ENCODE measurements at regions not wholly inside any gene's neighbourhood (a gene's known extent, or its start where the extent isn't known, plus 50 kb on each side); places are given as distances from the start of the nearest gene placed in this dataset.

GRCh38 chr3:117059067-117059955, 349.7 kb downstream of the TUSC7 start:
- Histone ChIP-seq H3K4me2 (no peak overlapping the region), H4K20me1 (no peaks in the 10 kb centered on the region), H3K36me3 (no peaks in the 10 kb centered on the region), H3K9ac (no peak overlapping the region), H3K27me3 (no peaks in the 10 kb centered on the region), H3K9me3 (replicated peaks in 1 of 11) (peaks cover 0 to 8% (median 6%) of the 10 kb centered on the region in 11 experiments; a peak in 7 of 22 replicates), H3K27ac (no peak overlapping the region), H3K4me3 (no peak overlapping the region), H3K4me1 (peaks cover 8 to 35% (median 22%) of the 10 kb centered on the region in 10 experiments; a peak in 18 of 20 replicates)
- no peak for TF ChIP-seq Cebpa-rat (IDR thresholded peaks at IDR 0.05)

- Histone ChIP-seq H3K4me2 (no peak overlapping the region), H3K4me1 (peaks cover 6 to 31% (median 18%) of the 10 kb centered on the region in 10 experiments; a peak in 18 of 20 replicates), H4K20me1 (no peaks in the 10 kb centered on the region), H3K36me3 (no peaks in the 10 kb centered on the region), H3K9ac (no peak overlapping the region), H3K9me3 (replicated peaks in 1 of 11) (peaks cover 0 to 8% (median 6%) of the 10 kb centered on the region in 11 experiments; a peak in 7 of 22 replicates), H3K27me3 (no peaks in the 10 kb centered on the region), H3K27ac (no peak overlapping the region), H3K4me3 (no peak overlapping the region)
- TF ChIP-seq Cebpa-rat (IDR thresholded peaks at IDR 0.05): no peak
Observed at GRCh38 chr3:117059956-117060270, 350.3 kb downstream of the TUSC7 start.

- TF ChIP-seq Cebpa-rat (IDR thresholded peaks at IDR 0.05): no peak
Observed at GRCh38 chr3:117063930-117064329, 354.4 kb downstream of the TUSC7 start.

GRCh38 chr3:117068301-117068700, 358.7 kb downstream of the TUSC7 start:
- Histone ChIP-seq H3K4me2 (no peak overlapping the region), H4K20me1 (no peaks in the 10 kb centered on the region), H3K27ac (no peak overlapping the region), H3K9ac (no peak overlapping the region), H3K4me3 (no peak overlapping the region), H3K9me3 (replicated peaks in 1 of 11) (no peaks in the 10 kb centered on the region), H3K27me3 (no peaks in the 10 kb centered on the region), H3K36me3 (no peaks in the 10 kb centered on the region), H3K4me1 (peaks cover 0 to 11% (median 0%) of the 10 kb centered on the region in 10 experiments; a peak in 3 of 20 replicates)
- no peak for TF ChIP-seq Cebpa-rat (IDR thresholded peaks at IDR 0.05)

More at GRCh38 chr3:117063930-117064329, 354.4 kb downstream of the TUSC7 start:
- H3K9ac ChIP-seq: no peak overlapping the region
- no peak overlapping the region for H3K27ac ChIP-seq
- no peak overlapping the region for H3K4me3 ChIP-seq
- no peaks in the 10 kb centered on the region for H3K36me3 ChIP-seq
- no peaks in the 10 kb centered on the region for H3K9me3 ChIP-seq (replicated peaks in 1 of 11)
- no peaks in the 10 kb centered on the region for H3K27me3 ChIP-seq
- peak overlapping the region in 2 of 11 experiments; percentile 0 to 10; a peak in 1 of 22 replicates for H3K4me2 ChIP-seq
- no peaks in the 10 kb centered on the region for H4K20me1 ChIP-seq
- peaks cover 0 to 11% (median 0%) of the 10 kb centered on the region in 10 experiments; a peak in 3 of 20 replicates for H3K4me1 ChIP-seq

GRCh38 chr3:117074826-117075225, 365.2 kb downstream of the TUSC7 start:
- H3K4me3 ChIP-seq: no peak overlapping the region
- H3K27ac ChIP-seq: no peak overlapping the region
- H3K4me1 ChIP-seq: no peaks in the 10 kb centered on the region
- no peaks in the 10 kb centered on the region for H3K36me3 ChIP-seq
- H3K4me2 ChIP-seq: no peak overlapping the region
- H4K20me1 ChIP-seq: no peaks in the 10 kb centered on the region
- TF ChIP-seq Cebpa-rat (IDR thresholded peaks at IDR 0.05): no peak
- no peaks in the 10 kb centered on the region for H3K9me3 ChIP-seq (replicated peaks in 1 of 11)
- H3K27me3 ChIP-seq: no peaks in the 10 kb centered on the region
- no peak overlapping the region for H3K9ac ChIP-seq

GRCh38 chr3:117079997-117080396, 370.4 kb downstream of the TUSC7 start:
- TF ChIP-seq Cebpa-rat (IDR thresholded peaks at IDR 0.05): no peak
- Histone ChIP-seq H4K20me1 (no peaks in the 10 kb centered on the region), H3K36me3 (no peaks in the 10 kb centered on the region), H3K4me3 (no peak overlapping the region), H3K9me3 (replicated peaks in 1 of 11) (peaks cover 0 to 7% (median 0%) of the 10 kb centered on the region in 11 experiments; a peak in 1 of 22 replicates), H3K9ac (no peak overlapping the region), H3K27me3 (no peaks in the 10 kb centered on the region), H3K27ac (no peak overlapping the region), H3K4me1 (peaks cover 0 to 12% (median 0%) of the 10 kb centered on the region in 10 experiments; a peak in 3 of 20 replicates), H3K4me2 (no peak overlapping the region)

GRCh38 chr3:117080872-117081271, 371.3 kb downstream of the TUSC7 start:
- TF ChIP-seq Cebpa-rat (IDR thresholded peaks at IDR 0.05): no peak
- Histone ChIP-seq H3K4me2 (no peak overlapping the region), H3K27ac (no peak overlapping the region), H3K4me1 (peaks cover 0 to 13% (median 0%) of the 10 kb centered on the region in 10 experiments; a peak in 3 of 20 replicates), H3K36me3 (no peaks in the 10 kb centered on the region), H3K4me3 (no peak overlapping the region), H3K9me3 (replicated peaks in 1 of 11) (peaks cover 0 to 7% (median 0%) of the 10 kb centered on the region in 11 experiments; a peak in 1 of 22 replicates), H3K9ac (no peak overlapping the region), H3K27me3 (no peaks in the 10 kb centered on the region), H4K20me1 (no peaks in the 10 kb centered on the region)

- no peak overlapping the region for H3K9ac ChIP-seq
- H4K20me1 ChIP-seq: no peaks in the 10 kb centered on the region
- peaks cover 0 to 7% (median 0%) of the 10 kb centered on the region in 11 experiments; a peak in 1 of 22 replicates for H3K9me3 ChIP-seq (replicated peaks in 1 of 11)
- H3K27ac ChIP-seq: peak overlapping the region in 2 of 11 experiments; percentile 28 to 46; a peak in 2 of 22 replicates
- H3K27me3 ChIP-seq: no peaks in the 10 kb centered on the region
- H3K4me3 ChIP-seq: no peak overlapping the region
- H3K36me3 ChIP-seq: no peaks in the 10 kb centered on the region
- no peak for TF ChIP-seq Cebpa-rat (IDR thresholded peaks at IDR 0.05)
- H3K4me1 ChIP-seq: peaks cover 0 to 13% (median 0%) of the 10 kb centered on the region in 10 experiments; a peak in 3 of 20 replicates
- H3K4me2 ChIP-seq: peak overlapping the region in 2 of 11 experiments; percentile 16 to 26; a peak in 3 of 22 replicates
Observed at GRCh38 chr3:117084277-117084676, 374.7 kb downstream of the TUSC7 start.

- no peaks in the 10 kb centered on the region for H3K27me3 ChIP-seq
- no peak overlapping the region for H3K4me3 ChIP-seq
- no peaks in the 10 kb centered on the region for H4K20me1 ChIP-seq
- H3K9ac ChIP-seq: no peak overlapping the region
- H3K9me3 ChIP-seq (replicated peaks in 1 of 11): peaks cover 0 to 7% (median 0%) of the 10 kb centered on the region in 11 experiments; a peak in 1 of 22 replicates
- no peak for TF ChIP-seq Cebpa-rat (IDR thresholded peaks at IDR 0.05)
- peak overlapping the region in 2 of 11 experiments; percentile 16 to 26; a peak in 3 of 22 replicates for H3K4me2 ChIP-seq
- H3K27ac ChIP-seq: peak overlapping the region in 2 of 11 experiments; percentile 28 to 46; a peak in 2 of 22 replicates
- no peaks in the 10 kb centered on the region for H3K36me3 ChIP-seq
- peaks cover 0 to 13% (median 0%) of the 10 kb centered on the region in 10 experiments; a peak in 3 of 20 replicates for H3K4me1 ChIP-seq
Observed at GRCh38 chr3:117084739-117085270, 375.2 kb downstream of the TUSC7 start.
